ENCODE measurements at regions not wholly inside any gene's neighbourhood (a gene's known extent, or its start where the extent isn't known, plus 50 kb on each side); places are given as distances from the start of the nearest gene placed in this dataset.

- no peak overlapping the region for H3K4me3 ChIP-seq
- no peak overlapping the region for H3K27ac ChIP-seq
- DNase-seq (ENCODE audit: low read depth in 1 of 2, low spot score in 1 of 2) = no peak
- no peaks in the 10 kb centered on the region for H3K27me3 ChIP-seq
- H3K9me3 ChIP-seq (ENCODE audit: low read depth) = no peaks in the 10 kb centered on the region
- no peak for TF ChIP-seq CTCF (IDR thresholded peaks at IDR 0.05; ENCODE audit: low read depth, low read length)
- no peaks in the 10 kb centered on the region for H3K4me1 ChIP-seq (ENCODE audit: low read depth)
- H3K36me3 ChIP-seq = no peaks in the 10 kb centered on the region
These were observed 273.3 kb upstream of the CCNH start for GRCh38 chr5:87686018-87686417.

GRCh38 chr5:87674235-87674634 lies 261.5 kb upstream of the CCNH start:
- TF ChIP-seq CTCF (IDR thresholded peaks at IDR 0.05; ENCODE audit: low read depth, low read length) = no peak
- H3K27me3 ChIP-seq = no peaks in the 10 kb centered on the region
- H3K9me3 ChIP-seq (ENCODE audit: low read depth) = no peaks in the 10 kb centered on the region
- H3K27ac ChIP-seq = no peak overlapping the region
- no peaks in the 10 kb centered on the region for H3K4me1 ChIP-seq (ENCODE audit: low read depth)
- no peak overlapping the region for H3K4me3 ChIP-seq
- DNase-seq (ENCODE audit: low read depth in 1 of 2, low spot score in 1 of 2) = no peak
- H3K36me3 ChIP-seq = no peaks in the 10 kb centered on the region

- Histone ChIP-seq H3K4me1 (ENCODE audit: low read depth) (no peaks in the 10 kb centered on the region), H3K9me3 (ENCODE audit: low read depth) (no peaks in the 10 kb centered on the region), H3K4me3 (no peak overlapping the region), H3K36me3 (no peaks in the 10 kb centered on the region), H3K27ac (no peak overlapping the region), H3K27me3 (no peaks in the 10 kb centered on the region)
- TF ChIP-seq CTCF (IDR thresholded peaks at IDR 0.05; ENCODE audit: low read depth, low read length) = no peak
- no peak for DNase-seq (ENCODE audit: low read depth in 1 of 2, low spot score in 1 of 2)
These were observed 258.4 kb upstream of the CCNH start for GRCh38 chr5:87671146-87671545.

- H3K36me3 ChIP-seq = no peaks in the 10 kb centered on the region
These were observed 252.4 kb upstream of the CCNH start for GRCh38 chr5:87665166-87665565.

GRCh38 chr5:87661784-87662566 lies 249.2 kb upstream of the CCNH start:
- no peak for TF ChIP-seq CTCF (IDR thresholded peaks at IDR 0.05; ENCODE audit: low read depth, low read length)
- no peaks in the 10 kb centered on the region for H3K9me3 ChIP-seq (ENCODE audit: low read depth)
- H3K27me3 ChIP-seq = no peaks in the 10 kb centered on the region
- DNase-seq (ENCODE audit: low read depth in 1 of 2, low spot score in 1 of 2) = no peak
- H3K4me1 ChIP-seq (ENCODE audit: low read depth) = no peaks in the 10 kb centered on the region
- no peak overlapping the region for H3K27ac ChIP-seq
- no peak overlapping the region for H3K4me3 ChIP-seq
- no peaks in the 10 kb centered on the region for H3K36me3 ChIP-seq

More at GRCh38 chr5:87665166-87665565, 252.4 kb upstream of the CCNH start:
- Histone ChIP-seq H3K4me1 (ENCODE audit: low read depth) (no peaks in the 10 kb centered on the region), H3K4me3 (no peak overlapping the region), H3K27me3 (no peaks in the 10 kb centered on the region), H3K27ac (no peak overlapping the region), H3K9me3 (ENCODE audit: low read depth) (no peaks in the 10 kb centered on the region)
- DNase-seq (ENCODE audit: low read depth in 1 of 2, low spot score in 1 of 2) = no peak
- TF ChIP-seq CTCF (IDR thresholded peaks at IDR 0.05; ENCODE audit: low read depth, low read length) = no peak
